ENCODE measurements at regions not wholly inside any gene's neighbourhood (a gene's known extent, or its start where the extent isn't known, plus 50 kb on each side); places are given as distances from the start of the nearest gene placed in this dataset.

GRCh38 chr6:54019860-54020259 lies 91.4 kb upstream of the MLIP start:
- H4K20me1 ChIP-seq (ENCODE audit: control insufficient read depth, insufficient read depth, low read depth, low read length) = no peaks in the 10 kb centered on the region
- H3K79me2 ChIP-seq (ENCODE audit: control insufficient read depth, low read length) = no peaks in the 10 kb centered on the region
- H3K9me2 ChIP-seq (replicated peaks; ENCODE audit: control insufficient read depth, low read length) = no peaks in the 10 kb centered on the region; the same call in 1 of the 2 replicates
- no peaks in the 10 kb centered on the region for H3K9me3 ChIP-seq (ENCODE audit: control insufficient read depth, insufficient read depth, low read length)
- no peak overlapping the region for H3K27ac ChIP-seq (ENCODE audit: low read depth, low read length)
- no peaks in the 10 kb centered on the region for H3K36me3 ChIP-seq (ENCODE audit: control insufficient read depth, low read length)
- H3K4me2 ChIP-seq (ENCODE audit: low read length) = no peak overlapping the region
- no peak for TF ChIP-seq EZH2phosphoT487 (IDR thresholded peaks at IDR 0.05; ENCODE audit: borderline replicate concordance, low read length)
- no peak for TF ChIP-seq CTCF (IDR thresholded peaks at IDR 0.05; ENCODE audit: low read depth, low read length, poor library complexity, severe bottlenecking)
- no peaks in the 10 kb centered on the region for H3F3A ChIP-seq (ENCODE audit: control insufficient read depth, insufficient read depth)
- no peaks in the 10 kb centered on the region for H3K27me3 ChIP-seq (ENCODE audit: control insufficient read depth, low read length)
- no peaks in the 10 kb centered on the region for H3K4me1 ChIP-seq (ENCODE audit: control insufficient read depth, low read length)
- no peak overlapping the region for H3K4me3 ChIP-seq (ENCODE audit: low read length)

- H3K79me2 ChIP-seq (ENCODE audit: control insufficient read depth, low read length) = no peaks in the 10 kb centered on the region
- no peak overlapping the region for H3K4me3 ChIP-seq (ENCODE audit: low read length)
- no peaks in the 10 kb centered on the region for H3K36me3 ChIP-seq (ENCODE audit: control insufficient read depth, low read length)
- no peaks in the 10 kb centered on the region for H3K4me1 ChIP-seq (ENCODE audit: control insufficient read depth, low read length)
- H3F3A ChIP-seq (ENCODE audit: control insufficient read depth, insufficient read depth) = no peaks in the 10 kb centered on the region
- no peaks in the 10 kb centered on the region for H3K9me3 ChIP-seq (ENCODE audit: control insufficient read depth, insufficient read depth, low read length)
- H3K27ac ChIP-seq (ENCODE audit: low read depth, low read length) = no peak overlapping the region
- H4K20me1 ChIP-seq (ENCODE audit: control insufficient read depth, insufficient read depth, low read depth, low read length) = no peaks in the 10 kb centered on the region
- H3K9me2 ChIP-seq (replicated peaks; ENCODE audit: control insufficient read depth, low read length) = no peaks in the 10 kb centered on the region; the same call in 1 of the 2 replicates
- H3K4me2 ChIP-seq (ENCODE audit: low read length) = no peak overlapping the region
- no peak for TF ChIP-seq CTCF (IDR thresholded peaks at IDR 0.05; ENCODE audit: low read depth, low read length, poor library complexity, severe bottlenecking)
- TF ChIP-seq EZH2phosphoT487 (IDR thresholded peaks at IDR 0.05; ENCODE audit: borderline replicate concordance, low read length) = no peak
- no peaks in the 10 kb centered on the region for H3K27me3 ChIP-seq (ENCODE audit: control insufficient read depth, low read length)
These were observed 90.9 kb upstream of the MLIP start for GRCh38 chr6:54020334-54020733.

- Histone ChIP-seq H3K9me3 (ENCODE audit: control insufficient read depth, insufficient read depth, low read length) (no peaks in the 10 kb centered on the region), H3K4me1 (ENCODE audit: control insufficient read depth, low read length) (no peaks in the 10 kb centered on the region), H3K4me3 (ENCODE audit: low read length) (no peak overlapping the region), H3F3A (ENCODE audit: control insufficient read depth, insufficient read depth) (no peaks in the 10 kb centered on the region), H4K20me1 (ENCODE audit: control insufficient read depth, insufficient read depth, low read depth, low read length) (no peaks in the 10 kb centered on the region), H3K9me2 (replicated peaks; ENCODE audit: control insufficient read depth, low read length) (no peaks in the 10 kb centered on the region), H3K27me3 (ENCODE audit: control insufficient read depth, low read length) (no peaks in the 10 kb centered on the region), H3K36me3 (ENCODE audit: control insufficient read depth, low read length) (no peaks in the 10 kb centered on the region), H3K4me2 (ENCODE audit: low read length) (no peak overlapping the region), H3K27ac (ENCODE audit: low read depth, low read length) (no peak overlapping the region), H3K79me2 (ENCODE audit: control insufficient read depth, low read length) (no peaks in the 10 kb centered on the region)
- TF ChIP-seq CTCF (IDR thresholded peaks at IDR 0.05; ENCODE audit: low read depth, low read length, poor library complexity, severe bottlenecking) (no peak), EZH2phosphoT487 (IDR thresholded peaks at IDR 0.05; ENCODE audit: borderline replicate concordance, low read length) (no peak)
These were observed 84.4 kb upstream of the MLIP start for GRCh38 chr6:54026652-54027400.

Measured in DOHH2 (cell line).